ENCODE measurements at regions not wholly inside any gene's neighbourhood (a gene's known extent, or its start where the extent isn't known, plus 50 kb on each side); places are given as distances from the start of the nearest gene placed in this dataset.

GRCh38 chr2:78465707-78466106 is 559.8 kb upstream of the REG3G start:
- Histone ChIP-seq H3K9me3 (ENCODE audit: control insufficient read depth, insufficient read depth, low read length) (no peaks in the 10 kb centered on the region), H3K79me1 (ENCODE audit: low read depth in 1 of 2, low read length in 2 of 2) (no peaks in the 10 kb centered on the region), H3K4me3 (ENCODE audit: insufficient read depth, low read depth, low read length) (no peak overlapping the region), H2BK120ac (ENCODE audit: low read depth, low read length) (no peak overlapping the region), H4K5ac (ENCODE audit: low read depth, low read length) (no peak overlapping the region), H2BK5ac (ENCODE audit: low read depth, low read length, poor library complexity, severe bottlenecking) (no peak overlapping the region), H2BK15ac (ENCODE audit: low read depth, low read length) (no peak overlapping the region), H3K18ac (ENCODE audit: low read depth, low read length) (no peak overlapping the region), H3K23ac (ENCODE audit: low read depth, low read length) (no peak overlapping the region), H4K20me1 (ENCODE audit: insufficient read depth, low read length) (no peaks in the 10 kb centered on the region), H3K14ac (replicated peaks; ENCODE audit: low read depth, low read length) (no peak overlapping the region), H3K36me3 (ENCODE audit: control insufficient read depth, insufficient read depth, low read length) (no peaks in the 10 kb centered on the region), H2BK20ac (ENCODE audit: low read depth, low read length) (no peak overlapping the region), H2AK9ac (replicated peaks; ENCODE audit: low read depth, low read length, poor library complexity) (no peak overlapping the region), H3K27ac (ENCODE audit: insufficient read depth, low read length) (no peak overlapping the region), H3K4me1 (ENCODE audit: control insufficient read depth, insufficient read depth, low read length) (no peaks in the 10 kb centered on the region), H4K91ac (ENCODE audit: insufficient read depth, low read depth, low read length) (no peak overlapping the region), H3K56ac (ENCODE audit: extremely low read depth, insufficient read depth, low read length) (no peak overlapping the region), H3K4ac (ENCODE audit: low read depth, low read length) (no peak overlapping the region), H4K8ac (ENCODE audit: low read depth in 2 of 2, low read length in 2 of 2) (no peak overlapping the region), H2AFZ (replicated peaks; ENCODE audit: low read length, poor library complexity) (no peak overlapping the region), H3K9me1 (ENCODE audit: insufficient read depth, low read length) (no peaks in the 10 kb centered on the region), H3K4me2 (ENCODE audit: low read depth, low read length) (no peak overlapping the region), H2AK5ac (ENCODE audit: low read depth, low read length) (no peak overlapping the region), H3K27me3 (ENCODE audit: control insufficient read depth, insufficient read depth, low read length) (no peaks in the 10 kb centered on the region), H3K9ac (ENCODE audit: low read depth, low read length) (no peak overlapping the region)
- dilution Hi-C loops (cut with HindIII; ENCODE audit: low sequenced_read_pairs, unreplicated experiment) (no loop called here), in situ Hi-C loops (cut with MboI; ENCODE audit: low sequenced_read_pairs) (no loop called here), intact Hi-C loops (cut with micrococcal nuclease) (no loop called here)
- BruUV-seq (replicated peaks), result no TSS peak
- ATAC-seq (ENCODE audit: low read depth), result no peak
- no peak for TF ChIP-seq BHLHE40 (IDR thresholded peaks at IDR 0.05; ENCODE audit: low read depth, low read length)
- TF ChIP-seq CEBPB (IDR thresholded peaks at IDR 0.05; ENCODE audit: low read depth, low read length), result no peak
- TF ChIP-seq RAD21 (IDR thresholded peaks at IDR 0.05; ENCODE audit: low read length), result no peak
- TF ChIP-seq USF2 (IDR thresholded peaks at IDR 0.05; ENCODE audit: low read depth, low read length), result no peak
- no peak for TF ChIP-seq RCOR1 (IDR thresholded peaks at IDR 0.05; ENCODE audit: insufficient replicate concordance, low read length)
- TF ChIP-seq FOS (IDR thresholded peaks at IDR 0.05; ENCODE audit: low read depth, low read length), result no peak
- TF ChIP-seq ELK1 (IDR thresholded peaks at IDR 0.05; ENCODE audit: borderline replicate concordance, low read depth, low read length), result no peak
- TF ChIP-seq MXI1 (IDR thresholded peaks at IDR 0.05; ENCODE audit: borderline replicate concordance, low read depth, low read length), result no peak
- TF ChIP-seq NFE2L2 (IDR thresholded peaks at IDR 0.05; ENCODE audit: low read depth, low read length), result no peak
- no peak for TF ChIP-seq MAZ (IDR thresholded peaks at IDR 0.05; ENCODE audit: borderline replicate concordance, low read depth, low read length)
- WGBS, 2 experiments (ENCODE audit: extremely low coverage in 2 of 2, insufficient read length in 1 of 2), result 100% methylated on average over 2 of the region's 3 CpGs; no CpG with 5 or more reads in 1 of the 2 experiments
- ChIA-PET CTCF (no interaction called here), POLR2A (ENCODE audit: unreplicated experiment) (no interaction called here)
- DNase-seq, result no peak

Measured in IMR-90 (cell line).